ENCODE measurements at regions not wholly inside any gene's neighbourhood (a gene's known extent, or its start where the extent isn't known, plus 50 kb on each side); places are given as distances from the start of the nearest gene placed in this dataset.

DNA sequence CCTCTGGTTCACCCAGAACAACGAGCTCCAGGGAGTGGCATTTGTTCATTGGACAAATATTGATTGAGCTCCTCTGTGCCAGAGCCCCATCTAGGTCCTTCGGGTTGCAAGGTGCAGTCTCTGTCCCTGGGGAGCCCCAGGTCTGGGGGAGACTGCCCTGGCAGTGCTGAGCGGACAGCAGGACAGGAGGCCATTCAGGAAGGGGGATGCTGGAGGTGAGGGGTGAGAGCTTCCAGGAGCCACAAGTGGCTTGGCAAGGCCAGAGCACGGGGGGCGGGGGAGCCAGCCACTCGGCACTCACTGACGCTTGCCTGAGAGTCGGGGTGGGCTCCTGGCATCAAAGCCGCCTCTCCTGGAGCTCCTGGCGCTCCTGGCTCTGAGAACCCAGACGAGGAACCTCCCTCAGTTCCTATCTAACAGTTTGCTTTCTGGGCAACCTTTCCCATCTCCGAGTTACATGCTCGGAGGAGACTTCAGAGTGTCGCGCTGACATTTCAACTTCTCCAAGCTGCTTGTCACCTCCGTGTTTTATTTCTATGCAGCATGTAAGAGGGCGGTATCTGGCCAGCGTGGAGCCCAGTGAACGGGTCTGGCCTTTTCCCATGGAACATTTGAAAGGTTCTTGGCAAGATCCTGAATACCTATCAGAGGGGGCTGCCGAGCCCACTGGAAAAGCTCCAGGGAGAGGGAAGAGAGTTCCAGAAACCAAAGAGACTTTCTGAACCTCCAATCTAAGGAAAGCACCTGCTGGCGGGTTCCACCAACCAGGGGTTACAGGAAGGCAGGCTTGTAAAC lies 62.0 kb upstream of the BCL11B start:
- peaks cover 2% of the 10 kb centered on the region for H3K9me3 ChIP-seq (ENCODE audit: control insufficient read depth, low read depth, low read length)
- no peaks in the 10 kb centered on the region for H3K27me3 ChIP-seq (ENCODE audit: control insufficient read depth, extremely low read depth, insufficient read depth, low read length)
- DNase-seq (ENCODE audit: low read depth, low spot score) = no peak
- no peaks in the 10 kb centered on the region for H3K79me2 ChIP-seq (ENCODE audit: control insufficient read depth, insufficient read depth, low read length)
- no peak overlapping the region for H3K4me3 ChIP-seq (ENCODE audit: control insufficient read depth in 2 of 3, extremely low read depth in 1 of 3, insufficient read depth in 2 of 3, low read depth in 1 of 3, low read length in 3 of 3)
- H4K20me1 ChIP-seq (ENCODE audit: control insufficient read depth, extremely low read depth, insufficient read depth, low read length) = no peaks in the 10 kb centered on the region
- H3K27ac ChIP-seq (ENCODE audit: control insufficient read depth, insufficient read depth, low read length) = no peak overlapping the region
- no peak for FAIRE-seq
- no peaks in the 10 kb centered on the region for H3K36me3 ChIP-seq (ENCODE audit: control insufficient read depth in 2 of 2, extremely low read depth in 1 of 2, insufficient read depth in 2 of 2, low read length in 2 of 2)
- H3K4me2 ChIP-seq (ENCODE audit: control insufficient read depth, extremely low read depth, insufficient read depth, low read depth, low read length) = no peak overlapping the region
- H3K9ac ChIP-seq (ENCODE audit: control insufficient read depth, extremely low read depth, insufficient read depth, low read length) = no peak overlapping the region
- TF ChIP-seq, protein P1, sequence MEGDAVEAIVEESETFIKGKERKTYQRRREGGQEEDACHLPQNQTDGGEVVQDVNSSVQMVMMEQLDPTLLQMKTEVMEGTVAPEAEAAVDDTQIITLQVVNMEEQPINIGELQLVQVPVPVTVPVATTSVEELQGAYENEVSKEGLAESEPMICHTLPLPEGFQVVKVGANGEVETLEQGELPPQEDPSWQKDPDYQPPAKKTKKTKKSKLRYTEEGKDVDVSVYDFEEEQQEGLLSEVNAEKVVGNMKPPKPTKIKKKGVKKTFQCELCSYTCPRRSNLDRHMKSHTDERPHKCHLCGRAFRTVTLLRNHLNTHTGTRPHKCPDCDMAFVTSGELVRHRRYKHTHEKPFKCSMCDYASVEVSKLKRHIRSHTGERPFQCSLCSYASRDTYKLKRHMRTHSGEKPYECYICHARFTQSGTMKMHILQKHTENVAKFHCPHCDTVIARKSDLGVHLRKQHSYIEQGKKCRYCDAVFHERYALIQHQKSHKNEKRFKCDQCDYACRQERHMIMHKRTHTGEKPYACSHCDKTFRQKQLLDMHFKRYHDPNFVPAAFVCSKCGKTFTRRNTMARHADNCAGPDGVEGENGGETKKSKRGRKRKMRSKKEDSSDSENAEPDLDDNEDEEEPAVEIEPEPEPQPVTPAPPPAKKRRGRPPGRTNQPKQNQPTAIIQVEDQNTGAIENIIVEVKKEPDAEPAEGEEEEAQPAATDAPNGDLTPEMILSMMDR (optimal IDR thresholded peaks at IDR 0.05 in 1 of 3, IDR thresholded peaks at IDR 0.05 in 1 of 3, conservative IDR thresholded peaks at IDR 0.05 in 1 of 3; ENCODE audit: extremely low read depth in 1 of 3, insufficient read depth in 2 of 3, low read length in 3 of 3) = no peak
- TF ChIP-seq EZH2 (IDR thresholded peaks at IDR 0.05; ENCODE audit: low read length) = no peak
- dilution Hi-C loops (cut with MboI; ENCODE audit: extremely low pct_ligation_motif_present, low sequenced_read_pairs) = no loop called here
- no peaks in the 10 kb centered on the region for H3K9me1 ChIP-seq (ENCODE audit: control insufficient read depth, extremely low read depth, insufficient read depth, low read length)
- H2AFZ ChIP-seq (ENCODE audit: control insufficient read depth, low read length) = no peak overlapping the region
- H3K4me1 ChIP-seq (ENCODE audit: control insufficient read depth, extremely low read depth, insufficient read depth, low read length) = peaks cover 3% of the 10 kb centered on the region

DNA sequence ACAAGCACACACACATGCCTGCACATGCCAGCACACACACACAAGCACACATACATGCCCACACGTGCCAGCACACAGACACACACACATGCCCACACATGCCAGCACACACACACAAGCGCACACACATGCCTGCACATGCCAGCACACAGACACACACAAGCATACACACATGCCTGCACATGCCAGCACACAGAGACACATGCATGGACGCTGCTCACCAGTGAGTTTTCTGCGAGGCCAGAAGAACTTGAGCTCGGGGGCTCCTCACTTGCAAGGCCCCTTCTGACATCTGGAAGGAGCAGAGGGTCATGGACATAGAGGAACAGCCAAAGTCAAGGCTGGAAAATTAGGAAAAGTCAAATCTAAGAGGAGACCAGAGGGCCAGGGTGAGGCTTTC lies 61.2 kb upstream of the BCL11B start:
- Histone ChIP-seq H3K9ac (ENCODE audit: control insufficient read depth, extremely low read depth, insufficient read depth, low read length) (no peak overlapping the region), H3K9me1 (ENCODE audit: control insufficient read depth, extremely low read depth, insufficient read depth, low read length) (no peaks in the 10 kb centered on the region), H3K4me2 (ENCODE audit: control insufficient read depth, extremely low read depth, insufficient read depth, low read depth, low read length) (no peak overlapping the region), H3K9me3 (ENCODE audit: control insufficient read depth, low read depth, low read length) (peaks cover 2% of the 10 kb centered on the region), H2AFZ (ENCODE audit: control insufficient read depth, low read length) (no peak overlapping the region), H3K27me3 (ENCODE audit: control insufficient read depth, extremely low read depth, insufficient read depth, low read length) (no peaks in the 10 kb centered on the region), H3K4me3 (ENCODE audit: control insufficient read depth in 2 of 3, extremely low read depth in 1 of 3, insufficient read depth in 2 of 3, low read depth in 1 of 3, low read length in 3 of 3) (no peak overlapping the region), H3K36me3 (ENCODE audit: control insufficient read depth in 2 of 2, extremely low read depth in 1 of 2, insufficient read depth in 2 of 2, low read length in 2 of 2) (no peaks in the 10 kb centered on the region), H3K4me1 (ENCODE audit: control insufficient read depth, extremely low read depth, insufficient read depth, low read length) (peaks cover 3% of the 10 kb centered on the region), H3K79me2 (ENCODE audit: control insufficient read depth, insufficient read depth, low read length) (no peaks in the 10 kb centered on the region), H4K20me1 (ENCODE audit: control insufficient read depth, extremely low read depth, insufficient read depth, low read length) (no peaks in the 10 kb centered on the region), H3K27ac (ENCODE audit: control insufficient read depth, insufficient read depth, low read length) (no peak overlapping the region)
- FAIRE-seq (no peak), DNase-seq (ENCODE audit: low read depth, low spot score) (no peak)
- dilution Hi-C loops (cut with MboI; ENCODE audit: extremely low pct_ligation_motif_present, low sequenced_read_pairs) = no loop called here
- TF ChIP-seq, protein P1 (optimal IDR thresholded peaks at IDR 0.05 in 1 of 3, IDR thresholded peaks at IDR 0.05 in 1 of 3, conservative IDR thresholded peaks at IDR 0.05 in 1 of 3; ENCODE audit: extremely low read depth in 1 of 3, insufficient read depth in 2 of 3, low read length in 3 of 3) = no peak
- TF ChIP-seq EZH2 (IDR thresholded peaks at IDR 0.05; ENCODE audit: low read length) = no peak

All from keratinocyte (primary cell).